ENCODE measurements at regions not wholly inside any gene's neighbourhood (a gene's known extent, or its start where the extent isn't known, plus 50 kb on each side); places are given as distances from the start of the nearest gene placed in this dataset.
"Not testable (repeated sequence)": the region's sequence is repeated elsewhere in the genome, so short reads cannot be mapped to it uniquely, and the experiment has no call there.

GRCh38 chr14:18667843-18668242, 66.9 kb downstream of the OR11H12 start:
- not testable (repeated sequence) for TF ChIP-seq POLR2AphosphoS5, POLR2A (IDR thresholded peaks at IDR 0.05)
